ENCODE measurements at regions not wholly inside any gene's neighbourhood (a gene's known extent, or its start where the extent isn't known, plus 50 kb on each side); places are given as distances from the start of the nearest gene placed in this dataset.

DNA sequence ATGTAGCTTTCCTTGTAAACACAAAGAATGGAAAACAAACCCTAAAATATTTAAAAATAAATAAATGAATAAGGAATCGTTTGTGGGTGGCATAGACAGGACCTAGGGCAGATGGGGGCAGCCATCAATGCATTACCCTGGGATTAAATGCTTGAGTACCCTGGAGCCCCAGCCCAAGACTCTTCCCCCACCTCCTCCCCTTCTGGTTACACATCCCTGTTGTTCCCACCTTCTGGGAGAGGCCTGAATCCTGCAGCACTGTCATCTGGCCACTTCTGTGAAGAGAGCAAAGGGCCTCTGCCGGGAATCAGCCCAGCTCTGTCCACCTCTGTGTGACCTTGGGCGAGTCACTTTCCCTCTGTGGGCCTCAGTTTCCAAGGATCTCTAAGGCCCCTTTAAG is 61.6 kb upstream of the COL13A1 start:
- no peak for TF ChIP-seq CBX3 (IDR thresholded peaks at IDR 0.05; ENCODE audit: borderline replicate concordance, low read depth)
- TF ChIP-seq EZH2 (IDR thresholded peaks at IDR 0.05; ENCODE audit: borderline replicate concordance, control insufficient read depth, low read depth, low read length) = no peak
- no peak for TF ChIP-seq LARP7 (IDR thresholded peaks at IDR 0.05)
- TF ChIP-seq, protein P1, sequence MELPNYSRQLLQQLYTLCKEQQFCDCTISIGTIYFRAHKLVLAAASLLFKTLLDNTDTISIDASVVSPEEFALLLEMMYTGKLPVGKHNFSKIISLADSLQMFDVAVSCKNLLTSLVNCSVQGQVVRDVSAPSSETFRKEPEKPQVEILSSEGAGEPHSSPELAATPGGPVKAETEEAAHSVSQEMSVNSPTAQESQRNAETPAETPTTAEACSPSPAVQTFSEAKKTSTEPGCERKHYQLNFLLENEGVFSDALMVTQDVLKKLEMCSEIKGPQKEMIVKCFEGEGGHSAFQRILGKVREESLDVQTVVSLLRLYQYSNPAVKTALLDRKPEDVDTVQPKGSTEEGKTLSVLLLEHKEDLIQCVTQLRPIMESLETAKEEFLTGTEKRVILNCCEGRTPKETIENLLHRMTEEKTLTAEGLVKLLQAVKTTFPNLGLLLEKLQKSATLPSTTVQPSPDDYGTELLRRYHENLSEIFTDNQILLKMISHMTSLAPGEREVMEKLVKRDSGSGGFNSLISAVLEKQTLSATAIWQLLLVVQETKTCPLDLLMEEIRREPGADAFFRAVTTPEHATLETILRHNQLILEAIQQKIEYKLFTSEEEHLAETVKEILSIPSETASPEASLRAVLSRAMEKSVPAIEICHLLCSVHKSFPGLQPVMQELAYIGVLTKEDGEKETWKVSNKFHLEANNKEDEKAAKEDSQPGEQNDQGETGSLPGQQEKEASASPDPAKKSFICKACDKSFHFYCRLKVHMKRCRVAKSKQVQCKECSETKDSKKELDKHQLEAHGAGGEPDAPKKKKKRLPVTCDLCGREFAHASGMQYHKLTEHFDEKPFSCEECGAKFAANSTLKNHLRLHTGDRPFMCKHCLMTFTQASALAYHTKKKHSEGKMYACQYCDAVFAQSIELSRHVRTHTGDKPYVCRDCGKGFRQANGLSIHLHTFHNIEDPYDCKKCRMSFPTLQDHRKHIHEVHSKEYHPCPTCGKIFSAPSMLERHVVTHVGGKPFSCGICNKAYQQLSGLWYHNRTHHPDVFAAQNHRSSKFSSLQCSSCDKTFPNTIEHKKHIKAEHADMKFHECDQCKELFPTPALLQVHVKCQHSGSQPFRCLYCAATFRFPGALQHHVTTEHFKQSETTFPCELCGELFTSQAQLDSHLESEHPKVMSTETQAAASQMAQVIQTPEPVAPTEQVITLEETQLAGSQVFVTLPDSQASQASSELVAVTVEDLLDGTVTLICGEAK (IDR thresholded peaks at IDR 0.05; ENCODE audit: borderline replicate concordance) = no peak
- TF ChIP-seq CREB1 (IDR thresholded peaks at IDR 0.05; ENCODE audit: low read depth) = no peak
- no peak for TF ChIP-seq RCOR1 (conservative IDR thresholded peaks at IDR 0.05; ENCODE audit: low read depth, low read length)
- TF ChIP-seq TAF1 (IDR thresholded peaks at IDR 0.05; ENCODE audit: borderline replicate concordance, low read depth, low read length) = no peak
- no peak for TF ChIP-seq POLR2AphosphoS2 (IDR thresholded peaks at IDR 0.05; ENCODE audit: low read depth, low read length)
- TF ChIP-seq, protein P2, sequence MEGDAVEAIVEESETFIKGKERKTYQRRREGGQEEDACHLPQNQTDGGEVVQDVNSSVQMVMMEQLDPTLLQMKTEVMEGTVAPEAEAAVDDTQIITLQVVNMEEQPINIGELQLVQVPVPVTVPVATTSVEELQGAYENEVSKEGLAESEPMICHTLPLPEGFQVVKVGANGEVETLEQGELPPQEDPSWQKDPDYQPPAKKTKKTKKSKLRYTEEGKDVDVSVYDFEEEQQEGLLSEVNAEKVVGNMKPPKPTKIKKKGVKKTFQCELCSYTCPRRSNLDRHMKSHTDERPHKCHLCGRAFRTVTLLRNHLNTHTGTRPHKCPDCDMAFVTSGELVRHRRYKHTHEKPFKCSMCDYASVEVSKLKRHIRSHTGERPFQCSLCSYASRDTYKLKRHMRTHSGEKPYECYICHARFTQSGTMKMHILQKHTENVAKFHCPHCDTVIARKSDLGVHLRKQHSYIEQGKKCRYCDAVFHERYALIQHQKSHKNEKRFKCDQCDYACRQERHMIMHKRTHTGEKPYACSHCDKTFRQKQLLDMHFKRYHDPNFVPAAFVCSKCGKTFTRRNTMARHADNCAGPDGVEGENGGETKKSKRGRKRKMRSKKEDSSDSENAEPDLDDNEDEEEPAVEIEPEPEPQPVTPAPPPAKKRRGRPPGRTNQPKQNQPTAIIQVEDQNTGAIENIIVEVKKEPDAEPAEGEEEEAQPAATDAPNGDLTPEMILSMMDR (IDR thresholded peaks at IDR 0.05 in 2 of 3, conservative IDR thresholded peaks at IDR 0.05 in 1 of 3; ENCODE audit: control insufficient read depth in 2 of 3, extremely low read depth in 1 of 3, insufficient read depth in 1 of 3, low read depth in 3 of 3, low read length in 3 of 3) = no peak
- TF ChIP-seq POLR2A (IDR thresholded peaks at IDR 0.05; ENCODE audit: low read depth, low read length) = no peak
